GM23338 (cell line): ENCODE measurements at regions not wholly inside any gene's neighbourhood (a gene's known extent, or its start where the extent isn't known, plus 50 kb on each side); places are given as distances from the start of the nearest gene placed in this dataset.

Source experiments
- ATAC-seq: fragments of 200-7000 bp; cut with Tn5 transposase; 3 replicates; pipeline ENCODE4 v1.9.1; 2020
- DNase-seq: peaks from one replicate; pipeline ENCODE4 v3.0.0-alpha.2; 2015; ENCODE audit warnings: low spot score
- H2AFZ ChIP-seq: fragments of 200-600 bp; sonication (generic); 2 replicates; pipeline ENCODE4 v1.8.0; 2016; ENCODE audit warnings: antibody characterized with exemption, mild to moderate bottlenecking, moderate library complexity
- H3F3A ChIP-seq: fragments of 200-600 bp; sonication (generic); replicated peaks from 2 replicates; pipeline ENCODE4 v1.8.0; 2017; ENCODE audit warnings: antibody characterized with exemption, mixed run types, low read depth
- H3K27ac ChIP-seq: fragments of 200-600 bp; sonication (generic); 2 replicates; pipeline ENCODE4 v1.6.1; 2016; ENCODE audit warnings: low read depth
- H3K27me3 ChIP-seq: fragments of 200-600 bp; sonication (generic); 2 replicates; pipeline ENCODE4 v1.8.0; 2016; ENCODE audit warnings: mild to moderate bottlenecking, mixed run types, moderate library complexity; ENCODE audit not compliant: insufficient read depth
- H3K36me3 ChIP-seq: fragments of 200-600 bp; sonication (generic); 2 replicates; pipeline ENCODE4 v1.8.0; 2016; ENCODE audit warnings: mild to moderate bottlenecking; ENCODE audit not compliant: insufficient read depth
- H3K4me1 ChIP-seq: fragments of 200-600 bp; sonication (generic); 2 replicates; pipeline ENCODE4 v1.8.0; 2016; ENCODE audit warnings: mild to moderate bottlenecking, moderate library complexity; ENCODE audit not compliant: insufficient read depth
- H3K4me2 ChIP-seq: fragments of 200-600 bp; sonication (generic); 2 replicates; pipeline ENCODE4 v1.7.1; 2017; ENCODE audit warnings: mixed run types
- H3K4me3 ChIP-seq: fragments of 200-600 bp; sonication (generic); 2 replicates; pipeline ENCODE4 v1.6.1; 2016; ENCODE audit warnings: mixed run types
- H3K79me2 ChIP-seq: fragments of 200-600 bp; sonication (generic); replicated peaks from 2 replicates; pipeline ENCODE4 v1.8.0; 2017; ENCODE audit warnings: mild to moderate bottlenecking; ENCODE audit not compliant: insufficient read depth
- H3K9me2 ChIP-seq: fragments of 200-600 bp; sonication (generic); 2 replicates; pipeline ENCODE4 v1.8.0; 2017; ENCODE audit not compliant: insufficient read depth
- H4K20me1 ChIP-seq: fragments of 200-600 bp; sonication (generic); replicated peaks from 2 replicates; pipeline ENCODE4 v1.8.0; 2017; ENCODE audit warnings: mild to moderate bottlenecking; ENCODE audit not compliant: insufficient read depth
- H3K27ac Mint-ChIP-seq: 2 replicates; pipeline ENCODE4 v1.8.0; 2020; ENCODE audit warnings: inconsistent platforms, mild to moderate bottlenecking, moderate library complexity, mixed read lengths
- H3K27me3 Mint-ChIP-seq: 3 replicates; pipeline ENCODE4 v1.8.0; 2022; ENCODE audit warnings: low read depth, mild to moderate bottlenecking, moderate library complexity, mixed read lengths, inconsistent platforms; ENCODE audit not compliant: insufficient read depth, poor library complexity
- H3K36me3 Mint-ChIP-seq: 3 replicates; pipeline ENCODE4 v1.8.0; 2021; ENCODE audit warnings: low read depth, mild to moderate bottlenecking, inconsistent platforms, moderate library complexity, mixed read lengths
- H3K4me1 Mint-ChIP-seq: 3 replicates; pipeline ENCODE4 v1.8.0; 2020; ENCODE audit warnings: mild to moderate bottlenecking, inconsistent platforms, mixed read lengths
- H3K4me3 Mint-ChIP-seq: 3 replicates; pipeline ENCODE4 v1.8.0; 2021; ENCODE audit warnings: moderate library complexity, mild to moderate bottlenecking, inconsistent platforms, mixed read lengths
- H3K9me3 Mint-ChIP-seq: 3 replicates; pipeline ENCODE4 v1.8.0; 2020; ENCODE audit warnings: moderate library complexity, mild to moderate bottlenecking, inconsistent platforms, mixed read lengths
- CREB1 ChIP-seq: fragments of 250-450 bp; sonication (Bioruptor Pico); IDR thresholded peaks from 2 replicates; pipeline ENCODE4 v1.5.0; 2020; ENCODE audit warnings: low read depth, mild to moderate bottlenecking, moderate library complexity
- EZH2 ChIP-seq: fragments of 200-600 bp; sonication (generic); IDR thresholded peaks from one replicate; pipeline ENCODE4 v1.8.0; 2017; ENCODE audit warnings: antibody characterized with exemption, mild to moderate bottlenecking, low read depth; ENCODE audit not compliant: unreplicated experiment
- EZH2phosphoT487 ChIP-seq: fragments of 200-600 bp; sonication (generic); IDR thresholded peaks from one replicate; pipeline ENCODE4 v1.8.1; 2018; ENCODE audit warnings: antibody characterized with exemption; ENCODE audit not compliant: unreplicated experiment
- JUNB ChIP-seq: IDR thresholded peaks from one replicate; pipeline ENCODE4 v1.6.1; 2016; ENCODE audit warnings: antibody characterized with exemption; ENCODE audit not compliant: unreplicated experiment
- NANOG ChIP-seq: IDR thresholded peaks from 2 replicates; pipeline ENCODE4 v1.6.1; 2016; ENCODE audit warnings: antibody characterized with exemption, borderline replicate concordance
- POLR2AphosphoS5 ChIP-seq: IDR thresholded peaks from 2 replicates; pipeline ENCODE4 v1.6.1; 2016; ENCODE audit warnings: antibody characterized with exemption, low read depth
- STAT1 ChIP-seq: IDR thresholded peaks from one replicate; pipeline ENCODE4 v1.6.1; 2016; ENCODE audit warnings: antibody characterized with exemption; ENCODE audit not compliant: unreplicated experiment
- ZNF114 ChIP-seq: fragments of 250-450 bp; sonication (Bioruptor Pico); IDR thresholded peaks from 2 replicates; pipeline ENCODE4 v1.5.0; 2020; ENCODE audit warnings: mild to moderate bottlenecking, moderate library complexity
- ZNF331 ChIP-seq: fragments of 250-450 bp; sonication (Bioruptor Pico); IDR thresholded peaks from 2 replicates; pipeline ENCODE4 v1.5.0; 2020; ENCODE audit warnings: low read depth, mild to moderate bottlenecking, moderate library complexity
- TF ChIP-seq, protein P1 (sequence below), 2 experiments: fragments of 200-600 bp in 1 of 2; sonication (generic) in 1 of 2; conservative IDR thresholded peaks; 2 replicates each; pipeline versions ENCODE4 v1.5.1 to v1.6.1; 2016 to 2017; ENCODE audit warnings: antibody characterized with exemption in 2 of 2, low read depth in 2 of 2, mild to moderate bottlenecking in 2 of 2, moderate library complexity in 1 of 2
- TF ChIP-seq, protein P2 (sequence below): IDR thresholded peaks from 2 replicates; pipeline ENCODE4 v1.6.1; 2016; ENCODE audit warnings: antibody characterized with exemption
- TF ChIP-seq, protein P3 (sequence below): IDR thresholded peaks from one replicate; pipeline ENCODE4 v1.6.1; 2018; ENCODE audit warnings: antibody characterized with exemption; ENCODE audit not compliant: unreplicated experiment
- TF ChIP-seq, protein P4 (sequence below): fragments of 250-450 bp; sonication (Bioruptor Pico); IDR thresholded peaks from 2 replicates; pipeline ENCODE4 v1.5.0; 2020; ENCODE audit warnings: mild to moderate bottlenecking, moderate library complexity

DNA sequence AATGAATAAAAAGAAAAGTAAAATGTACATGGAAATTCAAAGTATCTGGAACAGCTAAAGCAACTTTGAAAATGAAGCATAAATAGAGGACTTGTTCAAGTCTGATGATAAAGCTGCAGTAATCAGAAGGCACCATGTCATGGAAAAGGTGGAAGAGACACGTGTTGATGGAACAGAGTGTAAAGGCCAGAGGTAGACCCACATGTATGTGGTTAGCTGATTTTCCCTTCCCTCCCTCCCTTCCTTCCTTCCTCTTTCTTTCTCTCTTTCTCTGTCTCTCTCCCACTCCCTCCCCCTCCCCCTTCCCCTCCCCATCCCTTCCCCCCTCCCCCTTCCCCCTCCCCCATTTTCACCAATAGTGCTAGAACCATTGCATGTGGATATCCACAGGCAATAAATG lies 58.7 kb upstream of the FCN1 start:
- Histone ChIP-seq H3F3A (no peaks in the 10 kb centered on the region), H3K4me3 (no peak overlapping the region), H3K36me3 (no peaks in the 10 kb centered on the region), H3K27ac (no peak overlapping the region), H3K4me1 (peaks cover 27% of the 10 kb centered on the region), H2AFZ (no peak overlapping the region), H3K27me3 (no peaks in the 10 kb centered on the region), H4K20me1 (no peaks in the 10 kb centered on the region), H3K4me2 (no peak overlapping the region), H3K9me2 (no peaks in the 10 kb centered on the region), H3K79me2 (no peaks in the 10 kb centered on the region)
- DNase-seq (peak; percentile 20), ATAC-seq (no peak)
- Mint-ChIP-seq H3K27me3 (peaks cover 9% of the 10 kb centered on the region), H3K36me3 (no peaks in the 10 kb centered on the region), H3K4me3 (no peak overlapping the region), H3K4me1 (peaks cover 47% of the 10 kb centered on the region), H3K9me3 (no peaks in the 10 kb centered on the region; the same call in 2 of the 3 replicates), H3K27ac (no peak overlapping the region)
- TF ChIP-seq, protein P1, sequence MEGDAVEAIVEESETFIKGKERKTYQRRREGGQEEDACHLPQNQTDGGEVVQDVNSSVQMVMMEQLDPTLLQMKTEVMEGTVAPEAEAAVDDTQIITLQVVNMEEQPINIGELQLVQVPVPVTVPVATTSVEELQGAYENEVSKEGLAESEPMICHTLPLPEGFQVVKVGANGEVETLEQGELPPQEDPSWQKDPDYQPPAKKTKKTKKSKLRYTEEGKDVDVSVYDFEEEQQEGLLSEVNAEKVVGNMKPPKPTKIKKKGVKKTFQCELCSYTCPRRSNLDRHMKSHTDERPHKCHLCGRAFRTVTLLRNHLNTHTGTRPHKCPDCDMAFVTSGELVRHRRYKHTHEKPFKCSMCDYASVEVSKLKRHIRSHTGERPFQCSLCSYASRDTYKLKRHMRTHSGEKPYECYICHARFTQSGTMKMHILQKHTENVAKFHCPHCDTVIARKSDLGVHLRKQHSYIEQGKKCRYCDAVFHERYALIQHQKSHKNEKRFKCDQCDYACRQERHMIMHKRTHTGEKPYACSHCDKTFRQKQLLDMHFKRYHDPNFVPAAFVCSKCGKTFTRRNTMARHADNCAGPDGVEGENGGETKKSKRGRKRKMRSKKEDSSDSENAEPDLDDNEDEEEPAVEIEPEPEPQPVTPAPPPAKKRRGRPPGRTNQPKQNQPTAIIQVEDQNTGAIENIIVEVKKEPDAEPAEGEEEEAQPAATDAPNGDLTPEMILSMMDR (conservative IDR thresholded peaks at IDR 0.05; ENCODE audit: low read depth in 2 of 2) = no peak
- TF ChIP-seq JUNB (no peak), ZNF114 (no peak), EZH2phosphoT487 (no peak), POLR2AphosphoS5 (no peak), CREB1 (no peak), EZH2 (no peak), STAT1 (no peak), ZNF331 (CRISPR knock-in tag) (no peak), NANOG (no peak)
- TF ChIP-seq, protein P2, sequence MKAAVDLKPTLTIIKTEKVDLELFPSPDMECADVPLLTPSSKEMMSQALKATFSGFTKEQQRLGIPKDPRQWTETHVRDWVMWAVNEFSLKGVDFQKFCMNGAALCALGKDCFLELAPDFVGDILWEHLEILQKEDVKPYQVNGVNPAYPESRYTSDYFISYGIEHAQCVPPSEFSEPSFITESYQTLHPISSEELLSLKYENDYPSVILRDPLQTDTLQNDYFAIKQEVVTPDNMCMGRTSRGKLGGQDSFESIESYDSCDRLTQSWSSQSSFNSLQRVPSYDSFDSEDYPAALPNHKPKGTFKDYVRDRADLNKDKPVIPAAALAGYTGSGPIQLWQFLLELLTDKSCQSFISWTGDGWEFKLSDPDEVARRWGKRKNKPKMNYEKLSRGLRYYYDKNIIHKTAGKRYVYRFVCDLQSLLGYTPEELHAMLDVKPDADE = no peak
- TF ChIP-seq, protein P3, sequence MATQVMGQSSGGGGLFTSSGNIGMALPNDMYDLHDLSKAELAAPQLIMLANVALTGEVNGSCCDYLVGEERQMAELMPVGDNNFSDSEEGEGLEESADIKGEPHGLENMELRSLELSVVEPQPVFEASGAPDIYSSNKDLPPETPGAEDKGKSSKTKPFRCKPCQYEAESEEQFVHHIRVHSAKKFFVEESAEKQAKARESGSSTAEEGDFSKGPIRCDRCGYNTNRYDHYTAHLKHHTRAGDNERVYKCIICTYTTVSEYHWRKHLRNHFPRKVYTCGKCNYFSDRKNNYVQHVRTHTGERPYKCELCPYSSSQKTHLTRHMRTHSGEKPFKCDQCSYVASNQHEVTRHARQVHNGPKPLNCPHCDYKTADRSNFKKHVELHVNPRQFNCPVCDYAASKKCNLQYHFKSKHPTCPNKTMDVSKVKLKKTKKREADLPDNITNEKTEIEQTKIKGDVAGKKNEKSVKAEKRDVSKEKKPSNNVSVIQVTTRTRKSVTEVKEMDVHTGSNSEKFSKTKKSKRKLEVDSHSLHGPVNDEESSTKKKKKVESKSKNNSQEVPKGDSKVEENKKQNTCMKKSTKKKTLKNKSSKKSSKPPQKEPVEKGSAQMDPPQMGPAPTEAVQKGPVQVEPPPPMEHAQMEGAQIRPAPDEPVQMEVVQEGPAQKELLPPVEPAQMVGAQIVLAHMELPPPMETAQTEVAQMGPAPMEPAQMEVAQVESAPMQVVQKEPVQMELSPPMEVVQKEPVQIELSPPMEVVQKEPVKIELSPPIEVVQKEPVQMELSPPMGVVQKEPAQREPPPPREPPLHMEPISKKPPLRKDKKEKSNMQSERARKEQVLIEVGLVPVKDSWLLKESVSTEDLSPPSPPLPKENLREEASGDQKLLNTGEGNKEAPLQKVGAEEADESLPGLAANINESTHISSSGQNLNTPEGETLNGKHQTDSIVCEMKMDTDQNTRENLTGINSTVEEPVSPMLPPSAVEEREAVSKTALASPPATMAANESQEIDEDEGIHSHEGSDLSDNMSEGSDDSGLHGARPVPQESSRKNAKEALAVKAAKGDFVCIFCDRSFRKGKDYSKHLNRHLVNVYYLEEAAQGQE = no peak
- TF ChIP-seq, protein P4, sequence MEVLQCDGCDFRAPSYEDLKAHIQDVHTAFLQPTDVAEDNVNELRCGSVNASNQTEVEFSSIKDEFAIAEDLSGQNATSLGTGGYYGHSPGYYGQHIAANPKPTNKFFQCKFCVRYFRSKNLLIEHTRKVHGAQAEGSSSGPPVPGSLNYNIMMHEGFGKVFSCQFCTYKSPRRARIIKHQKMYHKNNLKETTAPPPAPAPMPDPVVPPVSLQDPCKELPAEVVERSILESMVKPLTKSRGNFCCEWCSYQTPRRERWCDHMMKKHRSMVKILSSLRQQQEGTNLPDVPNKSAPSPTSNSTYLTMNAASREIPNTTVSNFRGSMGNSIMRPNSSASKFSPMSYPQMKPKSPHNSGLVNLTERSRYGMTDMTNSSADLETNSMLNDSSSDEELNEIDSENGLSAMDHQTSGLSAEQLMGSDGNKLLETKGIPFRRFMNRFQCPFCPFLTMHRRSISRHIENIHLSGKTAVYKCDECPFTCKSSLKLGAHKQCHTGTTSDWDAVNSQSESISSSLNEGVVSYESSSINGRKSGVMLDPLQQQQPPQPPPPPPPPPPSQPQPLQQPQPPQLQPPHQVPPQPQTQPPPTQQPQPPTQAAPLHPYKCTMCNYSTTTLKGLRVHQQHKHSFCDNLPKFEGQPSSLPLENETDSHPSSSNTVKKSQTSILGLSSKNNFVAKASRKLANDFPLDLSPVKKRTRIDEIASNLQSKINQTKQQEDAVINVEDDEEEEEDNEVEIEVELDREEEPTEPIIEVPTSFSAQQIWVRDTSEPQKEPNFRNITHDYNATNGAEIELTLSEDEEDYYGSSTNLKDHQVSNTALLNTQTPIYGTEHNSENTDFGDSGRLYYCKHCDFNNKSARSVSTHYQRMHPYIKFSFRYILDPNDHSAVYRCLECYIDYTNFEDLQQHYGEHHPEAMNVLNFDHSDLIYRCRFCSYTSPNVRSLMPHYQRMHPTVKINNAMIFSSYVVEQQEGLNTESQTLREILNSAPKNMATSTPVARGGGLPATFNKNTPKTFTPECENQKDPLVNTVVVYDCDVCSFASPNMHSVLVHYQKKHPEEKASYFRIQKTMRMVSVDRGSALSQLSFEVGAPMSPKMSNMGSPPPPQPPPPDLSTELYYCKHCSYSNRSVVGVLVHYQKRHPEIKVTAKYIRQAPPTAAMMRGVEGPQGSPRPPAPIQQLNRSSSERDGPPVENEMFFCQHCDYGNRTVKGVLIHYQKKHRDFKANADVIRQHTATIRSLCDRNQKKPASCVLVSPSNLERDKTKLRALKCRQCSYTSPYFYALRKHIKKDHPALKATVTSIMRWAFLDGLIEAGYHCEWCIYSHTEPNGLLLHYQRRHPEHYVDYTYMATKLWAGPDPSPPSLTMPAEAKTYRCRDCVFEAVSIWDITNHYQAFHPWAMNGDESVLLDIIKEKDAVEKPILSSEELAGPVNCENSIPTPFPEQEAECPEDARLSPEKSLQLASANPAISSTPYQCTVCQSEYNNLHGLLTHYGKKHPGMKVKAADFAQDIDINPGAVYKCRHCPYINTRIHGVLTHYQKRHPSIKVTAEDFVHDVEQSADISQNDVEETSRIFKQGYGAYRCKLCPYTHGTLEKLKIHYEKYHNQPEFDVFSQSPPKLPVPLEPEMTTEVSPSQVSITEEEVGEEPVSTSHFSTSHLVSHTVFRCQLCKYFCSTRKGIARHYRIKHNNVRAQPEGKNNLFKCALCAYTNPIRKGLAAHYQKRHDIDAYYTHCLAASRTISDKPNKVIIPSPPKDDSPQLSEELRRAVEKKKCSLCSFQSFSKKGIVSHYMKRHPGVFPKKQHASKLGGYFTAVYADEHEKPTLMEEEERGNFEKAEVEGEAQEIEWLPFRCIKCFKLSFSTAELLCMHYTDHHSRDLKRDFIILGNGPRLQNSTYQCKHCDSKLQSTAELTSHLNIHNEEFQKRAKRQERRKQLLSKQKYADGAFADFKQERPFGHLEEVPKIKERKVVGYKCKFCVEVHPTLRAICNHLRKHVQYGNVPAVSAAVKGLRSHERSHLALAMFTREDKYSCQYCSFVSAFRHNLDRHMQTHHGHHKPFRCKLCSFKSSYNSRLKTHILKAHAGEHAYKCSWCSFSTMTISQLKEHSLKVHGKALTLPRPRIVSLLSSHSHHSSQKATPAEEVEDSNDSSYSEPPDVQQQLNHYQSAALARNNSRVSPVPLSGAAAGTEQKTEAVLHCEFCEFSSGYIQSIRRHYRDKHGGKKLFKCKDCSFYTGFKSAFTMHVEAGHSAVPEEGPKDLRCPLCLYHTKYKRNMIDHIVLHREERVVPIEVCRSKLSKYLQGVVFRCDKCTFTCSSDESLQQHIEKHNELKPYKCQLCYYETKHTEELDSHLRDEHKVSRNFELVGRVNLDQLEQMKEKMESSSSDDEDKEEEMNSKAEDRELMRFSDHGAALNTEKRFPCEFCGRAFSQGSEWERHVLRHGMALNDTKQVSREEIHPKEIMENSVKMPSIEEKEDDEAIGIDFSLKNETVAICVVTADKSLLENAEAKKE = no peak
